OCI-LY7 (cell line): ENCODE measurements at regions not wholly inside any gene's neighbourhood (a gene's known extent, or its start where the extent isn't known, plus 50 kb on each side); places are given as distances from the start of the nearest gene placed in this dataset.

Experiments used
- EZH2phosphoT487 ChIP-seq: fragments of 200-600 bp; sonication (generic); IDR thresholded peaks from 2 replicates; pipeline ENCODE4 v1.6.1; 2018; ENCODE audit warnings: low read depth, borderline replicate concordance, mild to moderate bottlenecking, mixed run types, antibody characterized with exemption, low read length, moderate library complexity, mixed read lengths
- TF ChIP-seq, protein P1 (sequence below): fragments of 200-600 bp; sonication (generic); conservative IDR thresholded peaks from 2 replicates; pipeline ENCODE4 v1.5.1; 2014; ENCODE audit warnings: mild to moderate bottlenecking, antibody characterized with exemption, low read length, moderate library complexity, mixed read lengths

DNA sequence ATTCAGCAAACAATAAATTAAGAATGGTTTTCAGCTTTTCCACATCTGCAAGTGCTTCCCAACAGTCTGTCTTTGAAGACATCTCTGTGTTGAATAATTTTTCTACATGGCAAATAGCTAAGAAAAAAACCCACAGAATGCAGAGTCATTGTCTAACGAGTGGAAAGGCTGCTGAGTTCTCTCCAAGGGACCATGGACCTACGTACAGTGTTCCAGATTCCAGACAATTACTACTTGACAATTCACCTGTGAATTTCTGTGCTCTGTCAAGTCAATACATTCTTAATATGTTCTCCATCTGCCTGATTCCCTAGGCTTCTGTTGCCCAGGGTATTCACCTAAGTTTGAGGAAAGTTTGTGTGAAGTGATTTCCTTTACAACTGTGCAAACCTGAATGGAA is 83.8 kb upstream of the CA10 start:
- TF ChIP-seq, protein P1, sequence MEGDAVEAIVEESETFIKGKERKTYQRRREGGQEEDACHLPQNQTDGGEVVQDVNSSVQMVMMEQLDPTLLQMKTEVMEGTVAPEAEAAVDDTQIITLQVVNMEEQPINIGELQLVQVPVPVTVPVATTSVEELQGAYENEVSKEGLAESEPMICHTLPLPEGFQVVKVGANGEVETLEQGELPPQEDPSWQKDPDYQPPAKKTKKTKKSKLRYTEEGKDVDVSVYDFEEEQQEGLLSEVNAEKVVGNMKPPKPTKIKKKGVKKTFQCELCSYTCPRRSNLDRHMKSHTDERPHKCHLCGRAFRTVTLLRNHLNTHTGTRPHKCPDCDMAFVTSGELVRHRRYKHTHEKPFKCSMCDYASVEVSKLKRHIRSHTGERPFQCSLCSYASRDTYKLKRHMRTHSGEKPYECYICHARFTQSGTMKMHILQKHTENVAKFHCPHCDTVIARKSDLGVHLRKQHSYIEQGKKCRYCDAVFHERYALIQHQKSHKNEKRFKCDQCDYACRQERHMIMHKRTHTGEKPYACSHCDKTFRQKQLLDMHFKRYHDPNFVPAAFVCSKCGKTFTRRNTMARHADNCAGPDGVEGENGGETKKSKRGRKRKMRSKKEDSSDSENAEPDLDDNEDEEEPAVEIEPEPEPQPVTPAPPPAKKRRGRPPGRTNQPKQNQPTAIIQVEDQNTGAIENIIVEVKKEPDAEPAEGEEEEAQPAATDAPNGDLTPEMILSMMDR, result no peak
- no peak for TF ChIP-seq EZH2phosphoT487
